Activated effector memory CD4-positive, alpha-beta T cell treated with Interleukin-2 at 50 U/mL for 16 hours (primary cell): ENCODE measurements at regions not wholly inside any gene's neighbourhood (a gene's known extent, or its start where the extent isn't known, plus 50 kb on each side); places are given as distances from the start of the nearest gene placed in this dataset.
"Not testable (repeated sequence)": the region's sequence is repeated elsewhere in the genome, so short reads cannot be mapped to it uniquely, and the experiment has no call there.

Experiments used
- DNase-seq: peaks from one replicate; pipeline ENCODE4 v3.0.0-alpha.2; 2020

DNA sequence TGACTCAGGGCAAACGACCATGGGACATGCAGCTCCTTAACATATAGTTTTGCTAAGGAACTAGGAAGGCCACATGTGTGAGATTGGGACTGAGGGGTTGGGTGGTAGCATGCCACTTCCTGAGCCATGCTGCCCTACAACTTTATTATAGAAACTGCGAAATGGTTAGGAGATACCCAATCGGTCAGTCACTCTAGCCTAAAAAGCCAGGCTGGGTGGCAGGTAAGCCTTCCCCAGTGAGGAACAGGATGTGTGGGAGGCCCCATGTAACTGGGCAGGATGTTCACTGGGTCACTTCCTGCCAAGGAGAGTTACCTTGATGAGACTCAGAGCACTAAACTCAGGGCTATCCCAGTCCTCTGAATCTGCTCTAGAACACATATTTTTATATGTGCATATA, 123.5 kb downstream of the MAP3K7 start:
- DNase-seq, result peak; percentile 34

DNA sequence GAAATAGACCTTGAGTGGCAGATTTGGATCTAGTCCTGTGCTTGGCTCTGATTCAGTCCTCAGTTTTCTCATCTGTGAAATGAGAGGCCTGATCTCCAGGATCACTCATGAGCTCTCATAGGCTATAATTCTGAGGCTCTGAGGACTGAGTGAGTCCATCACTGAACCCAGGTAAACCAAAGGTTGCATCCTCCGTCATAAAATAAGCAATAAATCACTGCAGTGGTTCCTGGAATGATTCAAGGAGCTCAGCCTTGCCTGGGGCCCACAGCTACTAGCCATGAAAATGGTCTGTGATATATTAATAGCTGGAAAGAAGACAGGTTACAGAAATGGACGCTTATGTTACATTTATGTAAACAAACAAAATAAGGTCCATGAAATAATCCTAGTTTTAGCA, 124.8 kb downstream of the MAP3K7 start:
- no peak for DNase-seq

DNA sequence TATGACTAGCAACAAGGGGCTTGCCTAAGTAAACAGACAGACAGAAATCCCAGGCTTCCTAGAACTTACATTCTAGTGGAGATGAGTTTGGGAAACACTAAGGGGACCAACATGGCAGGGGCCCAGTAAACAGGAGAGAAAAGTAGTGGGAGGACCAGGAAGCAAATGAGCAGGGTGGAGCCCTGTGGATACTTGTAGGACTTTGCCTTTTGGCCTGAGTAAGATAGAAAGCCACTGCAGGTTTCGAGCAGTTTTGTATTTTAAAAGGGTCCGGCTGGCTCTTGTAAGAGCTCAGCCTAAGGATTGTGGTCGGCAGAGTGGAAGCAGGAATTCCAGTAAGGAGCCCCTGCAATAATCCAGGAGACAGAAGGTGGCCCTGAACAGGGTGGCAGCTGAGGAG, 125.5 kb downstream of the MAP3K7 start:
- DNase-seq, result no peak

- no peak for DNase-seq
Measured at GRCh38 chr6:90460051-90460450, 126.8 kb downstream of the MAP3K7 start.

DNA sequence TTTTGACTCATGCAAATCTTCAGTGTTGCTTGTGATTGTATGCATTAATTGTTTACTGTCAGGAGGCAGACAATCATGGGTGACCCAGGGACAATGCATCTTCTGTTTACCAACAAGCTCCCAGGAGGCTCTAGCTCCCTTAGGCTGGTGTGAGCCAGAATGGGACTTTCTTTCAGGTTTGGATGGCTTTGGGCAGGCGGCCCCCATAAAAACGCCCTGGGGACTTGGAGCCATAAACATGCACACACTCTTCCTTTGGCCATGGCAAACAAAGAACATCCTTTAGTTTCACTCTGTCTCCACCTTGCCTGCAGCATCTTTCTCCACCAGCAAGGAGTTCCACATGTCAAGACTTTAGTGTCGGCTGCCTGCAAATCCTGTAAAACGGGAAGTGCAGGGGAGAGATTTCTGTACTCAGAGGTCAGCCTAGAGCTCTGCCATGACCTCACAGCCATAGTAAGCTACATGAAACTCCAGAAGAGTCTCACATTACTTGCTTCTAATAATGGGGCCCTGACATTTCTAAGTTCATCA, 127.6 kb downstream of the MAP3K7 start:
- DNase-seq, result no peak

DNA sequence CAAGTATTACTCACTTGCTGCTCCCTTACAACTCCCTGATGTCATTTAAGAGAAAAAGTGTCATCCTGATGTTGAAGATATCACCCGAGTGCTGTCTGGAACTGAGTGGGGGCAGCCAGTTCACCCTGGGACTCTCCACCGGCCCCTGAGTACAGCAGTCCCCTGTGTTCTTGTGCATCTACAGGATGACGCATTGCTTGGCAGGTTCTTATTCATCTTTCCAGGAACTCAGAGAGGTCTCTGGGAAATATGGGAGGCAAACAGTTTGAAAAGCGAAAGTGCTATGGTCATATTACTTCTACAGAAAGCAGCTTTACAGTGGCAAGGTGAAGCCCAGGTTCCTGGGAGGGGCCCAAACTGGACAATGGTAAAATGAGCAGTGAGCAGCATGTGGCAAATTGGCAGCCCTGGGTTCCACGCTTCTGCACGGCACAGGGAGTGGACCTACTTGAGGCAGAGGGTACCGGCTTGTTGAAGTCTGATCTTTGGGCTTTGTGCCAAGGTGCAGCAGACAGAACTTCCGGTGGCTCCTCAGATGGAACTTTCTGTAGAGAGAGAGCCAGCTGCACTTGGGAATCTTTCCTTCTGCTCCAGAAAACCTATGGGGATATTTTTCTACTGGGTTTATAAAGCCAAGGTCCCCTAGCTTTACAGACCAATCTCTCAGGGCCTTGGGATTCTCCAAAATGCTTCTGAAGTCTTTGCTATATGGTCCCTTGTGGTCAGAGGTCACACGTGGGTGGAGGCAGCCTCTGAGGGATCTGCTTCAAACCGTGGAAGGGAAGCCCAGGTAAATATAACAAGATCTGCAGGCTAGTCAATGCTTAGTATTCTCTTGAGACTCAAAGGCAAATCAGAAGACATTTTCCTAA, 128.3 kb downstream of the MAP3K7 start:
- DNase-seq, result peak; percentile 55

- no peak for DNase-seq
Measured at GRCh38 chr6:90457867-90458259, 129.0 kb downstream of the MAP3K7 start.

DNA sequence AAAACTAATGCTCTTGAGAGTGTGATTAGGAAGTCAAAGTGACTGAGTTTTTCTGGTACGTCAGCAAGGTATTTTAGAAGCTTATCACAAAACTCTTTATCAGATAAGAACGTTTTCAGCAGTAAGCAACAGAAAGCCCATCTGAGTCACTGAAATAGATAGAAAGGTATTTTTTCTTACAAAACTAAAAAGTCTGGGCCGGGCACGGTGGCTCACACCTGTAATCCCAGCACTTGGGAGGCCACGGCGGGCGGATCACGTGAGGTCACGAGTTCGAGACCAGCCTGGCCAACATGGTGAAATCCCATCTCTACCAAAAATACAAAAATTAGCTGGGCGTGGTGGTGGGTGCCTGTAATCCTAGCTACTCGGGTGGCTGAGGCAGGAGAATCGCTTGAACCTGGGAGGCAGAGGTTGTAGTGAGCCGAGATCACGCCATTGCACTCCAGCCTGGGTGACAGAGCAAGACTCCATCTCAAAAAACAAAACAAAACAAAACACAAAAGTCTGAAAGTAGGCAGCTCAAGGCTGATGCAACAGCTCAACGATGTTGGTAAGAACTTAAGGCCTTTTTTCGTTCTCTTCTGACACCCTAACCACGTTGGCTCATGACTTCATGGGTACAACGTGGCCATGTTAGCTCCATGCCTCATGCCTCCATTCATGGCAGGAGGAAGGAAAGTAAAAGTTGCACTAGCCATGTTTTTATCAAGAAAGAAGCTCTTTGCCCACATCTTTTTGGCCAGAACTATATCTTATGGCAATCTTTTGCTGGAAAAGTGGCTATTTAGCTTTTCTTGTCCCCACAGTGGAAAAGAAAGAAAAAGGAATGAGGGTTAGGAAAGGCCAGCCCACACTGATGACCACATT, 129.6 kb downstream of the MAP3K7 start:
- DNase-seq, result not testable (repeated sequence)

DNA sequence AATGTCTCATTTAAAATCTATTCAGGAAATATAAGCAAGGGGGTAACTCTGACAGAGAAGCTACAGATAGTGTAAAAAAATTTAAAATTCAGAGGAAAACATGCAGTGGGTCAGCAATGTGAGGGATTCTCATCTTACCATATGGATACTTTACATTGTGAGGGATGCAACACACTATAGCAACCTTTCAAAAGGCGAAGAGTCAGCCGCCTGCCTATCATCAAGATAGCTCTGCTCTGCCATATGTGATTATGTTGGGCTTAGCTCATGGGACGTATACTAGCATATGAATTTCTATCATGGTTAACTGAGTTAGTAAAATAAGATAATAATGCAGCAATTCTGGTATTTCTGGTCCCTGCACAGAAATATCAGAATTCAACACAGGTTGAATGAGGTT, 130.9 kb downstream of the MAP3K7 start:
- no peak for DNase-seq

GRCh38 chr6:90454836-90455427, 131.9 kb downstream of the MAP3K7 start:
- DNase-seq, result no peak

- DNase-seq, result no peak
Measured at GRCh38 chr6:90450268-90450953, 136.5 kb downstream of the MAP3K7 start.

GRCh38 chr6:90449311-90449710, 137.6 kb downstream of the MAP3K7 start:
- no peak for DNase-seq

DNA sequence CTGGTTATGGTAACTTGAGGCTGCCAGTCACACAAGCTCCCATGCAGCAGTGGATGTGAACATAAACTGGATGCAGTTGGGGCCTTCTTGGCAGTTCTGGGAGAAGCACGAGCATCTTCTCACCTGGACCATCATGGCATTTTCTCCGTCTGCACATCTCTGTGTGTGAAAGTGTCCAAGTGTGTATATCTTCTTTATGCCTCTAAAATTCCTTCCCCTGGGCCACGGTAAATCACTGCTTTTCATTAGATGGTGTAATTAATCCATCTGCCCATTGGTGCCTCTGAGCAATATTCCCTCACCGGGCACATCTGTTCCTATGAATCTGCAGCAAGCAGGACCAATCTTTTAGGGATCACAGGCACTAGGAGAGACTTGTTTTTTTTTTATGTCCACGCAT, 138.0 kb downstream of the MAP3K7 start:
- no peak for DNase-seq

GRCh38 chr6:90446164-90446563, 140.7 kb downstream of the MAP3K7 start:
- no peak for DNase-seq

GRCh38 chr6:90445533-90446108, 141.3 kb downstream of the MAP3K7 start:
- DNase-seq, result no peak

DNA sequence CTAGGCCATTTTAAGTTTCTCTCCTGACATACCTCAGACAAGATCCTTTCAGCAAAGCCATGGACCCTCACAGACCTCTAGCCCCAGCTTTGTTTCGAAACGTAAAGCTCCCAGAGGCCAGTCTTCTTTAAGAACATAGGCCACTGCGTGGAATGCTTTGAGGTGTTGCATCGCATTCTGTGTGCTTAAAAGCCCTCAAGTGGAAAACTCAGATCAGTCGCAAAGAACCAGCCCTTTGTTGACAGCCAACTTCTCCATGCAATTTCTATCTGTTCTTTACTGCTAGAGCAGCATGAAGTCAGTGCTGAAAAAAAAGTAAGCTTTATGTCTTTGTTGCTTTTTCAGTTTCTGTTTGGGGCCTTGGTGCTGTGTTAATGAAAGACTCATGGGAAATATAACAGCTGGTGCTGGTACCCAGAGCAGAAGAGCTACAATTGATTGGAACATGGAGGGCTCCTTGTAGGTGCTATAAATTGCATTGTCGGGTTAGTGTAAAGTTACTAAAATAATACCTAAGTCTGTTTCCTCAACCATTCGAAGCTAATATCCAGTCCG, 142.6 kb downstream of the MAP3K7 start:
- no peak for DNase-seq

DNA sequence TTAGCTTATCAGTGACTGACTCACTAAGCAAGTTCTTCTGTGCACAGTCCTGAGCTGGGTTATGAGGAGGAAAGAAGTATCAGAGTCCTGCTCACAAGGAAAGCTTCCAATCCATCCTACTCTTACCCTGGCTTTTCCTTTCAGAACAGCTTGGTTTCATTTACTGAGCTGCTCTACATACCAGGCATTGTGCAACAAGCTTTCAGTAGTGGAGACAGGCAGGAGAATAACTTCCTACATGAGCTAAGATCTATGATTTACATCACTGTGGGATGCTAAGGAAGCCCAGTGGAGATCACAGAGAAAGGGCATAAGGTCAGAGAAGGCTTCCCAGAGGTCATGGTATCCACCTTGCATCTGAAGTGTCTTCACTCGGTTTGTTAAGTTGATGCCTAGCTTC, 144.5 kb downstream of the MAP3K7 start:
- no peak for DNase-seq

DNA sequence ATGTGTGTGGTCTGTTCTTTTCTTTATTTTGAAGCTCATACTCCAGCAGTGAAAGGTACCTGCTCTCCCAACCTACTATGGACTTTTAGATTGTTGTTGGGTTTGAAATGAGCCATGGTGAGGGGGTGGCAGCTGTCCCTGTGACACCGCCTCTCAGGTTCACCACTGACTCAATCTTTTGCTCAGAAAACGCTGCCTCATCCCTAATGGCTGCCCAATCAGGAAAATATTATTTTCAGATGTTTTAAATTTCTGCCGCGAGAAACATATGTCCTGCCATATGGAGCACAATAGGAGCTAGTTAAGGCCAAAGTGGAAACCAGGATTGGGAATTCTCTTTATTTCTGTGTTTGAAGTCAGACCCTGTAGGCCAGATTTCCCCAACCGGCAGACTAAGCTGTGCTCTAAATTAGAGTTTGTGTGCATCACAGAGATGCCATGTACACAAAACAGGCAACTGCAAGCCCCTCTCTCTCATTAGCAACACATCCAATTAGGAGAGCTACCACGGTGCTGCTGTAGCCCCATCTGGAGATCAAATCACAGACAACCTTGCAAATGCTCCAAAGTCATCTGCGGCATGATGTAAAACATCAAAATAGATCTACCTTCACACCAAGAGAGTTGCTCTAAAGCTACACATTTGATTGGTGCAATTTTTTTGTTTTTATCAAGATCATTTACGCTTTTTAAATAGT, 144.1 kb upstream of the BACH2 start:
- DNase-seq, result no peak

DNA sequence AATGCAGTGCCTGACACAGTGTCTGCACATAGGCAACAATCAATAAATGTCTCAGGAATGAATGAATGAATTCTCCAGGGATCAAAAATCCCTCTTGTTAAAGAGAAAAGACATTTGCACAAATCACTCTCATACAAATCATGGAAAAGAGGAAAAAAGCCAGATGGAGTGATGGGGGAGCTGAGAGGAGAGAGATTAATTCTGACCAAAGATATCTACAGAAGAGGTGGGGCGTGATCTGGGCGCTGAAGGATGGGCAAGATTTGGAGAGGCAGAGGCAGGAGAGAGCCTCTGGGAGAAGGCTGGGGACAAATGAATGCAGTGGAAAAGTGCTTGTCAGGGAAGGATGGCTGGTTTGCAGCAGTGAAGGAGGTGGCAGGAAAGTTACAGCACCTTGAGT, 142.9 kb upstream of the BACH2 start:
- DNase-seq, result no peak

- DNase-seq, result no peak
Measured at GRCh38 chr6:90436403-90436802, 139.8 kb upstream of the BACH2 start.

- DNase-seq, result no peak
Measured at GRCh38 chr6:90435207-90435899, 138.7 kb upstream of the BACH2 start.
